A673 (cell line): ENCODE measurements at regions not wholly inside any gene's neighbourhood (a gene's known extent, or its start where the extent isn't known, plus 50 kb on each side); places are given as distances from the start of the nearest gene placed in this dataset.

Source experiments
- CTCF ChIP-seq: fragments of 300-800, 200-600 bp; sonication (generic); conservative IDR thresholded peaks from 2 replicates; pipeline ENCODE4 v1.5.1; 2017; ENCODE audit warnings: low read depth, mild to moderate bottlenecking, antibody characterized with exemption, low read length, moderate library complexity, mixed read lengths
- EZH2 ChIP-seq: fragments of 200-600 bp; sonication (generic); IDR thresholded peaks from 2 replicates; pipeline ENCODE4 v1.6.1; 2017; ENCODE audit warnings: borderline replicate concordance, low read depth, mild to moderate bottlenecking, mixed read lengths, antibody characterized with exemption, low read length; ENCODE audit not compliant: poor library complexity, severe bottlenecking

GRCh38 chr13:73479351-73479750, 420.5 kb downstream of the KLF5 start:
- no peak for TF ChIP-seq CTCF
- no peak for TF ChIP-seq EZH2
